Muscle of leg (tissue), 3 donors: ENCODE measurements at regions not wholly inside any gene's neighbourhood (a gene's known extent, or its start where the extent isn't known, plus 50 kb on each side); places are given as distances from the start of the nearest gene placed in this dataset.
A peak's percentile ranks its signal among the peaks of the same experiment; 100 is the strongest.

Source experiments
- DNase-seq: peaks from one replicate; pipeline ENCODE4 v3.0.0; 2013
- H3K27ac ChIP-seq: one replicate; pipeline ENCODE4 v1.5.1; 2013; ENCODE audit warnings: mild to moderate bottlenecking, low read length, control low read depth
- H3K27me3 ChIP-seq: one replicate; pipeline ENCODE4 v1.6.1; 2013; ENCODE audit warnings: low read length; ENCODE audit not compliant: control insufficient read depth, insufficient read depth
- H3K36me3 ChIP-seq: one replicate; pipeline ENCODE4 v1.6.1; 2013; ENCODE audit warnings: low read length; ENCODE audit not compliant: control insufficient read depth, insufficient read depth
- H3K4me1 ChIP-seq: one replicate; pipeline ENCODE4 v1.6.1; 2013; ENCODE audit warnings: low read length; ENCODE audit not compliant: control insufficient read depth, insufficient read depth
- H3K4me3 ChIP-seq: one replicate; pipeline ENCODE4 v1.5.1; 2013; ENCODE audit warnings: low read length, control low read depth
- H3K9me3 ChIP-seq: replicated peaks from 2 replicates; pipeline ENCODE4 v1.6.1; 2013; ENCODE audit warnings: low read depth, low read length; ENCODE audit not compliant: control insufficient read depth
- WGBS: methylation state at CpG from one replicate; pipeline ENCODE4 v1.1.5; 2013; ENCODE audit warnings: missing lambda C conversion rate; ENCODE audit not compliant: insufficient coverage; 5-methylcytosine and 5-hydroxymethylcytosine counted together

GRCh38 chr5:33319151-33319550 is 121.6 kb upstream of the TARS1 start:
- no peak for DNase-seq
- WGBS = no CpG with 5 or more reads among the region's 1 CpG
- H3K27me3 ChIP-seq = no peaks in the 10 kb centered on the region
- H3K4me3 ChIP-seq = no peak overlapping the region
- H3K9me3 ChIP-seq = no peaks in the 10 kb centered on the region
- no peaks in the 10 kb centered on the region for H3K36me3 ChIP-seq
- H3K4me1 ChIP-seq = no peaks in the 10 kb centered on the region
- H3K27ac ChIP-seq = no peak overlapping the region

DNA sequence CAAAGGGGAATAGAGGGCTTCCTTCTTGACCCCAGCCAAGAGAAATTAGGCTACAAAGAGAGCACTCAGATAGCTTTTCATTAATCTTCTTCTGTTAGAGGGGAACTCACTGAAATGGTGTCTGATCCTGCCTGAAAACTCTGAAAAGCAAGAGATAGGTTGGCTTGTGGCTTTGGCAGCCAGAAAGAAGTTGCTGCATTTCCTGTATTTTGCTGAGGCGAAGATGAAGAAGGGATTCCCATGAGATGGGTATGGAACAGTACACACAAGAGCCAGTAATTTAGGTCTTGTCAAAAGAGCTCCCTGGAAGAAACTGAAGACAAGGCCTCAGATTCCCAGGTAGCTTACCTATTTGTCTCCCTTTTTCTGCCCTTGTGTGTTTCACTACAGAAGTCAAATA is 120.9 kb upstream of the TARS1 start:
- no peaks in the 10 kb centered on the region for H3K4me1 ChIP-seq
- no CpG with 5 or more reads among the region's 1 CpG for WGBS
- H3K27me3 ChIP-seq = no peaks in the 10 kb centered on the region
- no peaks in the 10 kb centered on the region for H3K36me3 ChIP-seq
- no peak for DNase-seq
- no peak overlapping the region for H3K4me3 ChIP-seq
- H3K9me3 ChIP-seq = no peaks in the 10 kb centered on the region
- H3K27ac ChIP-seq = no peak overlapping the region

- H3K27me3 ChIP-seq = no peaks in the 10 kb centered on the region
- no peak overlapping the region for H3K4me3 ChIP-seq
- no peaks in the 10 kb centered on the region for H3K36me3 ChIP-seq
- H3K4me1 ChIP-seq = no peaks in the 10 kb centered on the region
- DNase-seq = peak; percentile 78
- no peak overlapping the region for H3K27ac ChIP-seq
- WGBS = 20% methylated on average over 1 of the region's 1 CpG
- no peaks in the 10 kb centered on the region for H3K9me3 ChIP-seq
Observed at GRCh38 chr5:33321026-33321425, 119.7 kb upstream of the TARS1 start.

DNA sequence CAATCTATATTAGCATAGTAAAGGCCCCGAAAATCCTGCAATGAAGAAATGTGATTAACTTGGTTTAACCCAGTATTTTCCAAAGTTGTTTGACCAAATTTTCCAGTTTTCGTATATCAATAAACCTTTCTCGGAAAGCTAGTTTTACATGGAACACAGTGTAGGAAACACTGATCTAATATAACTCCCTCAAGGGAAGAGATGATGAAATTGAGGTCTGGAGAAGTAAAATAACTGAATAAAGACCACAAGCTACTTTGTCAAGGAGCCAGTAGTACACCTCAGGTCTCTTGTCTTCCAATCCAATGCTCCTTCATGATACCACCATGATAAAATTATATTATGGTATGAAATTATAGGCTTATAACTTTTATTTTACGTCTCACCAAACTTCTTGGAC is 118.1 kb upstream of the TARS1 start:
- peak; percentile 93 for DNase-seq

GRCh38 chr5:33324667-33325307 is 116.0 kb upstream of the TARS1 start:
- Histone ChIP-seq H3K27me3 (no peaks in the 10 kb centered on the region), H3K9me3 (no peaks in the 10 kb centered on the region), H3K4me3 (no peak overlapping the region), H3K27ac (no peak overlapping the region), H3K36me3 (no peaks in the 10 kb centered on the region), H3K4me1 (no peaks in the 10 kb centered on the region)
- no CpG with 5 or more reads among the region's 2 CpGs for WGBS
- DNase-seq = no peak

More for the DNA sequence above, 118.1 kb upstream of the TARS1 start:
- no peak overlapping the region for H3K4me3 ChIP-seq
- no peaks in the 10 kb centered on the region for H3K27me3 ChIP-seq
- H3K4me1 ChIP-seq = no peaks in the 10 kb centered on the region
- no CpG with 5 or more reads among the region's 4 CpGs for WGBS
- H3K9me3 ChIP-seq = no peaks in the 10 kb centered on the region
- H3K36me3 ChIP-seq = no peaks in the 10 kb centered on the region
- peak overlapping the region; percentile 57 for H3K27ac ChIP-seq

DNA sequence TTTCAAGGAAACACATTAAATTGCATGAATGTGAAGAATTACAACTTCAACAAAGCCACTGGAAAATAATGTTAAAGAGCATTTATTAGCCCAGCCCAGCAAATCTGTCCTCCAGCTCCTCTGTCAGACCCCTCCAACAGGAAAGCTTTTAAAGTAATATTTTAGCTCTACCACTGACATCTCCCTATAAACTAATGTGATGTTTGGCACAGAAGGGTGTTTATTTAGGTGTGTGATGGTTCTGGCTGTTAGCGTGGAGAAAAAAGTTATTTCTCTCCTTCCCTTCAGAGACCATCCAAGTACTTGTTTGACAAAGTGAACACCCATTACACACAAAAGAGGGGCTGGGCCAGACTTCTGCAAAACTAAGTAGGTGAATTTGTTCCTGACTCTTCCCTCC is 111.9 kb upstream of the TARS1 start:
- Histone ChIP-seq H3K36me3 (no peaks in the 10 kb centered on the region), H3K27ac (peak overlapping the region; percentile 5), H3K4me1 (no peaks in the 10 kb centered on the region), H3K9me3 (no peaks in the 10 kb centered on the region), H3K27me3 (no peaks in the 10 kb centered on the region), H3K4me3 (no peak overlapping the region)
- WGBS = no CpG with 5 or more reads among the region's 1 CpG
- peak; percentile 62 for DNase-seq

GRCh38 chr5:33329891-33330290 is 110.9 kb upstream of the TARS1 start:
- Histone ChIP-seq H3K4me3 (no peak overlapping the region), H3K27ac (peak overlapping the region; percentile 85), H3K27me3 (no peaks in the 10 kb centered on the region), H3K4me1 (no peaks in the 10 kb centered on the region), H3K9me3 (no peaks in the 10 kb centered on the region), H3K36me3 (no peaks in the 10 kb centered on the region)
- no CpG with 5 or more reads among the region's 1 CpG for WGBS
- peak; percentile 75 for DNase-seq

- peak; percentile 93 for DNase-seq
- Histone ChIP-seq H3K27me3 (no peaks in the 10 kb centered on the region), H3K4me3 (no peak overlapping the region), H3K36me3 (no peaks in the 10 kb centered on the region), H3K27ac (peak overlapping the region; percentile 85), H3K9me3 (no peaks in the 10 kb centered on the region), H3K4me1 (no peaks in the 10 kb centered on the region)
- 0% methylated on average over 1 of the region's 3 CpGs for WGBS
Observed at GRCh38 chr5:33330426-33330825, 110.3 kb upstream of the TARS1 start.

- no peaks in the 10 kb centered on the region for H3K27me3 ChIP-seq
Observed at GRCh38 chr5:33330992-33331391, 109.8 kb upstream of the TARS1 start.

GRCh38 chr5:33332804-33333203 is 108.0 kb upstream of the TARS1 start:
- Histone ChIP-seq H3K36me3 (no peaks in the 10 kb centered on the region), H3K27me3 (no peaks in the 10 kb centered on the region), H3K9me3 (no peaks in the 10 kb centered on the region), H3K27ac (no peak overlapping the region), H3K4me1 (peaks cover 1% of the 10 kb centered on the region), H3K4me3 (no peak overlapping the region)
- WGBS = no CpG with 5 or more reads among the region's 2 CpGs
- DNase-seq = no peak

More at GRCh38 chr5:33330992-33331391, 109.8 kb upstream of the TARS1 start:
- H3K27ac ChIP-seq = peak overlapping the region; percentile 85
- H3K4me1 ChIP-seq = no peaks in the 10 kb centered on the region
- DNase-seq = peak; percentile 56
- H3K9me3 ChIP-seq = no peaks in the 10 kb centered on the region
- no peaks in the 10 kb centered on the region for H3K36me3 ChIP-seq
- no peak overlapping the region for H3K4me3 ChIP-seq

GRCh38 chr5:33334829-33335228 is 105.9 kb upstream of the TARS1 start:
- no peak overlapping the region for H3K27ac ChIP-seq
- H3K4me3 ChIP-seq = no peak overlapping the region
- H3K9me3 ChIP-seq = no peaks in the 10 kb centered on the region
- no peak for DNase-seq
- WGBS = no CpG with 5 or more reads among the region's 1 CpG
- peaks cover 2% of the 10 kb centered on the region for H3K4me1 ChIP-seq
- H3K27me3 ChIP-seq = no peaks in the 10 kb centered on the region
- H3K36me3 ChIP-seq = no peaks in the 10 kb centered on the region
